ENCODE measurements at regions not wholly inside any gene's neighbourhood (a gene's known extent, or its start where the extent isn't known, plus 50 kb on each side); places are given as distances from the start of the nearest gene placed in this dataset.

GRCh38 chr3:167113035-167113830, 266.9 kb downstream of the ZBBX start:
- no peaks in the 10 kb centered on the region for H4K20me1 ChIP-seq (ENCODE audit: low read length)
- ATAC-seq (no peak), DNase-seq (no peak)
- no peak overlapping the region for H2AFZ ChIP-seq (ENCODE audit: low read length)
- POLR2A ChIA-PET (ENCODE audit: unreplicated experiment) = no interaction called here
- no peaks in the 10 kb centered on the region for H3K4me1 ChIP-seq (ENCODE audit: insufficient read depth, low read length)
- TF ChIP-seq EZH2 (IDR thresholded peaks at IDR 0.05; ENCODE audit: low read length, unreplicated experiment) (no peak), EZH2phosphoT487 (IDR thresholded peaks at IDR 0.05; ENCODE audit: borderline replicate concordance, low read length) (no peak), CTCF (conservative IDR thresholded peaks at IDR 0.05; ENCODE audit: low read depth, low read length) (no peak)
- no peak overlapping the region for H3K4me2 ChIP-seq (ENCODE audit: low read length)
- intact Hi-C loops (cut with micrococcal nuclease) = no loop called here
- no peaks in the 10 kb centered on the region for H3K36me3 ChIP-seq (ENCODE audit: low read depth, low read length)
- H3K27me3 ChIP-seq (ENCODE audit: low read length) = no peaks in the 10 kb centered on the region
- no TSS peak for BruUV-seq (replicated peaks)
- H3K9ac ChIP-seq (ENCODE audit: low read length) = no peak overlapping the region
- H3K9me2 ChIP-seq (replicated peaks; ENCODE audit: low read length) = no peaks in the 10 kb centered on the region
- no peaks in the 10 kb centered on the region for H3F3A ChIP-seq (ENCODE audit: low read length, unreplicated experiment)
- H3K79me2 ChIP-seq (ENCODE audit: low read length) = no peaks in the 10 kb centered on the region
- no peak overlapping the region for H3K4me3 ChIP-seq (ENCODE audit: low read length)
- H3K9me3 ChIP-seq (ENCODE audit: low read length) = no peaks in the 10 kb centered on the region
- CTCF ChIA-PET = no interaction called here
- H3K27ac ChIP-seq (ENCODE audit: low read length) = no peak overlapping the region

GRCh38 chr3:167110901-167111300, 269.2 kb downstream of the ZBBX start:
- ATAC-seq = peak; percentile 83
- POLR2A ChIA-PET (ENCODE audit: unreplicated experiment) = no interaction called here
- no TSS peak for BruUV-seq (replicated peaks)

More at GRCh38 chr3:167110901-167111300, 269.2 kb downstream of the ZBBX start:
- no peak overlapping the region for H2AFZ ChIP-seq (ENCODE audit: low read length)
- H3F3A ChIP-seq (ENCODE audit: low read length, unreplicated experiment) = no peaks in the 10 kb centered on the region
- H3K4me1 ChIP-seq (ENCODE audit: insufficient read depth, low read length) = no peaks in the 10 kb centered on the region
- TF ChIP-seq EZH2 (IDR thresholded peaks at IDR 0.05; ENCODE audit: low read length, unreplicated experiment) = no peak
- TF ChIP-seq CTCF (conservative IDR thresholded peaks at IDR 0.05; ENCODE audit: low read depth, low read length) = no peak
- TF ChIP-seq EZH2phosphoT487 (IDR thresholded peaks at IDR 0.05; ENCODE audit: borderline replicate concordance, low read length) = no peak
- no peaks in the 10 kb centered on the region for H3K9me2 ChIP-seq (replicated peaks; ENCODE audit: low read length)
- H3K9me3 ChIP-seq (ENCODE audit: low read length) = no peaks in the 10 kb centered on the region
- no peaks in the 10 kb centered on the region for H4K20me1 ChIP-seq (ENCODE audit: low read length)
- peak; percentile 65 for DNase-seq
- no peaks in the 10 kb centered on the region for H3K79me2 ChIP-seq (ENCODE audit: low read length)
- no peaks in the 10 kb centered on the region for H3K36me3 ChIP-seq (ENCODE audit: low read depth, low read length)
- intact Hi-C loops (cut with micrococcal nuclease) = no loop called here
- H3K9ac ChIP-seq (ENCODE audit: low read length) = no peak overlapping the region
- CTCF ChIA-PET = no interaction called here
- no peak overlapping the region for H3K4me2 ChIP-seq (ENCODE audit: low read length)
- no peak overlapping the region for H3K4me3 ChIP-seq (ENCODE audit: low read length)
- no peaks in the 10 kb centered on the region for H3K27me3 ChIP-seq (ENCODE audit: low read length)
- H3K27ac ChIP-seq (ENCODE audit: low read length) = no peak overlapping the region
